HCT116 (cell line): ENCODE measurements at regions not wholly inside any gene's neighbourhood (a gene's known extent, or its start where the extent isn't known, plus 50 kb on each side); places are given as distances from the start of the nearest gene placed in this dataset.

Source experiments
- ATAC-seq: fragments of 200-7000 bp; cut with Tn5 transposase; 2 replicates; pipeline ENCODE4 v1.9.1; 2020; ENCODE audit warnings: mild to moderate bottlenecking, moderate library complexity
- BruUV-seq: library from RNA; stranded (reverse); fragments of 400-500 nt; replicated peaks from 2 replicates; lab custom pipeline; 2021; lab: Mats Ljungman, UMichigan
- CTCF ChIA-PET: fragments of 300-600 bp; sonication (Branson Sonifier 250); formaldehyde crosslinking; loops from one replicate; lab custom pipeline; 2021; ENCODE audit warnings: antibody characterized with exemption; lab: Charles Lee
- POLR2A ChIA-PET: fragments of 300-600, 350-600 bp; sonication (Branson Sonifier 250); formaldehyde crosslinking; loops from one replicate; lab custom pipeline; 2021; ENCODE audit warnings: antibody characterized with exemption; lab: Charles Lee
- RAD21 ChIA-PET, 2 experiments: fragments of 300-600 bp; sonication (Branson Sonifier 250); formaldehyde crosslinking; loops; one replicate each; lab custom pipeline; 2023; ENCODE audit warnings: low total read pairs in 2 of 2; ENCODE audit not compliant: uncharacterized antibody in 2 of 2, unreplicated experiment in 2 of 2, low non-redundant PET in 1 of 2; lab: Charles Lee
- DNase-seq: peaks from one replicate; pipeline ENCODE4 v3.0.0-alpha.2; 2010; ENCODE audit warnings: low read depth, low spot score
- H2AFZ ChIP-seq: fragments of 200-600 bp; shearing (Covaris generic), sonication (generic); 2 replicates; pipeline ENCODE4 v1.6.1; 2017; ENCODE audit warnings: low read depth, mixed run types, mixed read lengths, antibody characterized with exemption, low read length; ENCODE audit not compliant: poor library complexity, severe bottlenecking
- H3K27ac ChIP-seq: 2 replicates; pipeline ENCODE4 v1.5.1; 2012; ENCODE audit warnings: low read depth, low read length
- H3K27me3 ChIP-seq: fragments of 200-600 bp; sonication (generic); 2 replicates; pipeline ENCODE4 v1.6.1; 2016; ENCODE audit warnings: mixed run types, low read length, mixed read lengths; ENCODE audit not compliant: insufficient read depth
- H3K36me3 ChIP-seq, 2 experiments: fragments of 200-500 bp in 1 of 2; fragments of 200-600 bp in 1 of 2; sonication (Bioruptor generic) in 1 of 2; sonication (generic) in 1 of 2; 2 replicates each; pipeline versions ENCODE4 v1.5.1 to v1.6.1; 2014 to 2016; ENCODE audit warnings: low read length in 2 of 2, inconsistent platforms in 1 of 2, mixed read lengths in 1 of 2, mixed run types in 1 of 2; ENCODE audit not compliant: insufficient read depth in 2 of 2, control insufficient read depth in 1 of 2
- H3K4me1 ChIP-seq, 2 experiments: fragments of 200-600 bp in 1 of 2; sonication (generic) in 1 of 2; 2 replicates each; pipeline versions ENCODE4 v1.5.1 to v1.6.1; 2012 to 2017; ENCODE audit warnings: low read length in 2 of 2, inconsistent platforms in 1 of 2, mild to moderate bottlenecking in 1 of 2, mixed read lengths in 1 of 2, mixed run types in 1 of 2, moderate library complexity in 1 of 2; ENCODE audit not compliant: insufficient read depth in 2 of 2, control insufficient read depth in 1 of 2
- H3K4me2 ChIP-seq: fragments of 200-600 bp; sonication (generic); 2 replicates; pipeline ENCODE4 v1.6.1; 2017; ENCODE audit warnings: mixed run types, low read length, mixed read lengths
- H3K4me3 ChIP-seq, 2 experiments: fragments of 200-600 bp in 1 of 2; sonication (generic) in 1 of 2; replicated peaks in 1 of 2; 2 replicates each; pipeline ENCODE4 v1.5.1; 2011 to 2016; ENCODE audit warnings: low read length in 2 of 2, control low read depth in 1 of 2, low read depth in 1 of 2, mild to moderate bottlenecking in 1 of 2, mixed read lengths in 1 of 2, mixed run types in 1 of 2
- H3K79me2 ChIP-seq: fragments of 200-600 bp; sonication (generic); 2 replicates; pipeline ENCODE4 v1.6.1; 2017; ENCODE audit warnings: mild to moderate bottlenecking, mixed run types, low read length, moderate library complexity, mixed read lengths; ENCODE audit not compliant: insufficient read depth
- H3K9ac ChIP-seq: fragments of 200-600 bp; sonication (generic); 2 replicates; pipeline ENCODE4 v1.6.1; 2016; ENCODE audit warnings: low read length, mixed read lengths
- H3K9me2 ChIP-seq: fragments of 200-600 bp; sonication (generic), shearing (Covaris generic); 2 replicates; pipeline ENCODE4 v1.6.1; 2017; ENCODE audit warnings: mixed run types, mild to moderate bottlenecking, moderate library complexity; ENCODE audit not compliant: insufficient read depth
- H3K9me3 ChIP-seq, 2 experiments: fragments of 200-500 bp in 1 of 2; fragments of 200-600 bp in 1 of 2; sonication (Bioruptor generic) in 1 of 2; sonication (generic) in 1 of 2; 2 replicates each; pipeline ENCODE4 v1.6.1; 2014 to 2017; ENCODE audit warnings: low read length in 2 of 2, mixed read lengths in 2 of 2, inconsistent platforms in 1 of 2, low read depth in 1 of 2, mild to moderate bottlenecking in 1 of 2, mixed run types in 1 of 2, moderate library complexity in 1 of 2; ENCODE audit not compliant: control insufficient read depth in 1 of 2, insufficient read depth in 1 of 2
- H4K20me1 ChIP-seq: fragments of 200-600 bp; sonication (generic), shearing (Covaris generic); 2 replicates; pipeline ENCODE4 v1.6.1; 2017; ENCODE audit warnings: mixed run types, mild to moderate bottlenecking, moderate library complexity; ENCODE audit not compliant: insufficient read depth
- ATF3 ChIP-seq: IDR thresholded peaks from 2 replicates; pipeline ENCODE4 v1.6.1; 2012
- CBX3 ChIP-seq: IDR thresholded peaks from 2 replicates; pipeline ENCODE4 v1.6.1; 2012; ENCODE audit warnings: low read depth
- CEBPB ChIP-seq: IDR thresholded peaks from 2 replicates; pipeline ENCODE4 v1.6.1; 2012; ENCODE audit warnings: low read depth
- CTCF ChIP-seq, 3 experiments: fragments of 200-600 bp in 1 of 3; sonication (generic) in 1 of 3; IDR thresholded peaks in 2 of 3; conservative IDR thresholded peaks in 1 of 3; 2 replicates each; pipeline ENCODE4 v1.5.1; 2012 to 2017; ENCODE audit warnings: low read depth in 2 of 3, low read length in 2 of 3, antibody characterized with exemption in 1 of 3, borderline replicate concordance in 1 of 3, control low read depth in 1 of 3, mild to moderate bottlenecking in 1 of 3, mixed read lengths in 1 of 3, mixed run types in 1 of 3, moderate library complexity in 1 of 3; ENCODE audit not compliant: insufficient read depth in 1 of 3
- EGR1 ChIP-seq: IDR thresholded peaks from 2 replicates; pipeline ENCODE4 v1.6.1; 2012; ENCODE audit warnings: low read depth
- ELF1 ChIP-seq: IDR thresholded peaks from 2 replicates; pipeline ENCODE4 v1.6.1; 2012; ENCODE audit warnings: low read depth, borderline replicate concordance
- EZH2 ChIP-seq: fragments of 200-600 bp; sonication (generic); IDR thresholded peaks from 2 replicates; pipeline ENCODE4 v1.6.1; 2017; ENCODE audit warnings: antibody characterized with exemption, mixed run types
- JUND ChIP-seq: IDR thresholded peaks from 2 replicates; pipeline ENCODE4 v1.6.1; 2012
- MAX ChIP-seq: IDR thresholded peaks from 2 replicates; pipeline ENCODE4 v1.6.1; 2012
- POLR2A ChIP-seq: IDR thresholded peaks from 2 replicates; pipeline ENCODE4 v1.7.0; 2011; ENCODE audit warnings: borderline replicate concordance; ENCODE audit not compliant: insufficient read depth, insufficient read length; ENCODE audit errors: extremely low read depth
- RAD21 ChIP-seq: IDR thresholded peaks from 2 replicates; pipeline ENCODE4 v1.6.1; 2012; ENCODE audit warnings: low read depth, mild to moderate bottlenecking
- REST ChIP-seq: IDR thresholded peaks from 2 replicates; pipeline ENCODE4 v1.6.1; 2012; ENCODE audit warnings: low read depth
- SIN3A ChIP-seq: IDR thresholded peaks from 2 replicates; pipeline ENCODE4 v1.6.1; 2012; ENCODE audit warnings: low read depth
- SP1 ChIP-seq: IDR thresholded peaks from 2 replicates; pipeline ENCODE4 v1.6.1; 2012; ENCODE audit warnings: low read depth
- TCF7L2 ChIP-seq: IDR thresholded peaks from 2 replicates; pipeline ENCODE4 v1.7.0; 2011; ENCODE audit warnings: borderline replicate concordance, inconsistent platforms; ENCODE audit not compliant: insufficient read depth, insufficient read length; ENCODE audit errors: extremely low read depth
- YY1 ChIP-seq: IDR thresholded peaks from 2 replicates; pipeline ENCODE4 v1.6.1; 2011; ENCODE audit warnings: low read length, low read depth, moderate library complexity, mild to moderate bottlenecking; ENCODE audit not compliant: insufficient replicate concordance; ENCODE audit errors: extremely low read depth
- ZBTB33 ChIP-seq: IDR thresholded peaks from 2 replicates; pipeline ENCODE4 v1.6.1; 2011; ENCODE audit warnings: mild to moderate bottlenecking, low read length, moderate library complexity; ENCODE audit not compliant: insufficient replicate concordance; ENCODE audit errors: extremely low read depth
- ZFX ChIP-seq: fragments of 450-650 bp; IDR thresholded peaks from 2 replicates; pipeline ENCODE4 v1.6.1; 2017
- intact Hi-C: fragments of 100-400 bp; cut with micrococcal nuclease; formaldehyde crosslinking; loops from 2 replicates; pipeline ENCODE4 v1.10.0; 2022

GRCh38 chr18:22253676-22254075, 84.3 kb downstream of the GATA6 start:
- ChIA-PET POLR2A (no interaction called here), RAD21 (no interaction called here), CTCF (no interaction called here)
- Histone ChIP-seq H3K36me3 (no peaks in the 10 kb centered on the region), H3K4me3 (no peak overlapping the region), H3K4me2 (no peak overlapping the region), H3K9ac (no peak overlapping the region), H3K27me3 (no peaks in the 10 kb centered on the region), H4K20me1 (no peaks in the 10 kb centered on the region), H3K4me1 (peaks cover 9 to 15% of the 10 kb centered on the region in 2 experiments), H3K79me2 (no peaks in the 10 kb centered on the region), H2AFZ (no peak overlapping the region), H3K9me3 (no peaks in the 10 kb centered on the region), H3K9me2 (no peaks in the 10 kb centered on the region), H3K27ac (no peak overlapping the region)
- DNase-seq, result no peak
- no peak for ATAC-seq
- BruUV-seq, result no TSS peak
- intact Hi-C loops, result no loop called here
- TF ChIP-seq REST, result no peak
- TF ChIP-seq ELF1, result no peak
- no peak for TF ChIP-seq MAX
- no peak for TF ChIP-seq JUND
- no peak for TF ChIP-seq CTCF (IDR thresholded peaks at IDR 0.05 in 2 of 3, conservative IDR thresholded peaks at IDR 0.05 in 1 of 3; ENCODE audit: borderline replicate concordance in 1 of 3, insufficient read depth in 1 of 3, low read depth in 2 of 3, low read length in 2 of 3)
- TF ChIP-seq ZFX, result no peak
- TF ChIP-seq CBX3, result no peak
- no peak for TF ChIP-seq ATF3
- no peak for TF ChIP-seq SIN3A
- no peak for TF ChIP-seq TCF7L2
- TF ChIP-seq SP1, result no peak
- TF ChIP-seq CEBPB, result no peak
- no peak for TF ChIP-seq ZBTB33
- no peak for TF ChIP-seq POLR2A
- TF ChIP-seq EGR1, result no peak
- no peak for TF ChIP-seq YY1
- no peak for TF ChIP-seq EZH2
- no peak for TF ChIP-seq RAD21
